ENCODE measurements at regions not wholly inside any gene's neighbourhood (a gene's known extent, or its start where the extent isn't known, plus 50 kb on each side); places are given as distances from the start of the nearest gene placed in this dataset.

- FAIRE-seq (no peak), DNase-seq (ENCODE audit: low read depth, low spot score) (no peak)
- no peaks in the 10 kb centered on the region for H3K27me3 ChIP-seq (ENCODE audit: control insufficient read depth, extremely low read depth, insufficient read depth, low read length)
- no peaks in the 10 kb centered on the region for H3K9me3 ChIP-seq (ENCODE audit: control insufficient read depth, low read depth, low read length)
- H3K36me3 ChIP-seq (ENCODE audit: control insufficient read depth in 2 of 2, extremely low read depth in 1 of 2, insufficient read depth in 2 of 2, low read length in 2 of 2) = no peaks in the 10 kb centered on the region
- H3K4me3 ChIP-seq (ENCODE audit: control insufficient read depth in 2 of 3, extremely low read depth in 1 of 3, insufficient read depth in 2 of 3, low read depth in 1 of 3, low read length in 3 of 3) = no peak overlapping the region
- H4K20me1 ChIP-seq (ENCODE audit: control insufficient read depth, extremely low read depth, insufficient read depth, low read length) = no peaks in the 10 kb centered on the region
- no peak overlapping the region for H3K27ac ChIP-seq (ENCODE audit: control insufficient read depth, insufficient read depth, low read length)
- H3K4me1 ChIP-seq (ENCODE audit: control insufficient read depth, extremely low read depth, insufficient read depth, low read length) = no peaks in the 10 kb centered on the region
- dilution Hi-C loops (cut with MboI; ENCODE audit: extremely low pct_ligation_motif_present, low sequenced_read_pairs) = no loop called here
- H3K9ac ChIP-seq (ENCODE audit: control insufficient read depth, extremely low read depth, insufficient read depth, low read length) = no peak overlapping the region
- H3K79me2 ChIP-seq (ENCODE audit: control insufficient read depth, insufficient read depth, low read length) = no peaks in the 10 kb centered on the region
- TF ChIP-seq EZH2 (IDR thresholded peaks at IDR 0.05; ENCODE audit: low read length) (no peak), CTCF (optimal IDR thresholded peaks at IDR 0.05 in 1 of 3, IDR thresholded peaks at IDR 0.05 in 1 of 3, conservative IDR thresholded peaks at IDR 0.05 in 1 of 3; ENCODE audit: extremely low read depth in 1 of 3, insufficient read depth in 2 of 3, low read length in 3 of 3) (no peak)
- H3K4me2 ChIP-seq (ENCODE audit: control insufficient read depth, extremely low read depth, insufficient read depth, low read depth, low read length) = no peak overlapping the region
- no peak overlapping the region for H2AFZ ChIP-seq (ENCODE audit: control insufficient read depth, low read length)
- H3K9me1 ChIP-seq (ENCODE audit: control insufficient read depth, extremely low read depth, insufficient read depth, low read length) = no peaks in the 10 kb centered on the region
Observed at GRCh38 chr4:12674184-12674583, 810.0 kb downstream of the RAB28 start.

GRCh38 chr4:12672303-12672702 is 811.8 kb downstream of the RAB28 start:
- dilution Hi-C loops (cut with MboI; ENCODE audit: extremely low pct_ligation_motif_present, low sequenced_read_pairs) = no loop called here
- H3K27ac ChIP-seq (ENCODE audit: control insufficient read depth, insufficient read depth, low read length) = no peak overlapping the region
- H2AFZ ChIP-seq (ENCODE audit: control insufficient read depth, low read length) = no peak overlapping the region
- DNase-seq (ENCODE audit: low read depth, low spot score) (no peak), FAIRE-seq (no peak)
- H3K79me2 ChIP-seq (ENCODE audit: control insufficient read depth, insufficient read depth, low read length) = no peaks in the 10 kb centered on the region
- H3K27me3 ChIP-seq (ENCODE audit: control insufficient read depth, extremely low read depth, insufficient read depth, low read length) = no peaks in the 10 kb centered on the region
- no peak overlapping the region for H3K4me2 ChIP-seq (ENCODE audit: control insufficient read depth, extremely low read depth, insufficient read depth, low read depth, low read length)
- H4K20me1 ChIP-seq (ENCODE audit: control insufficient read depth, extremely low read depth, insufficient read depth, low read length) = no peaks in the 10 kb centered on the region
- no peaks in the 10 kb centered on the region for H3K9me1 ChIP-seq (ENCODE audit: control insufficient read depth, extremely low read depth, insufficient read depth, low read length)
- no peaks in the 10 kb centered on the region for H3K36me3 ChIP-seq (ENCODE audit: control insufficient read depth in 2 of 2, extremely low read depth in 1 of 2, insufficient read depth in 2 of 2, low read length in 2 of 2)
- H3K9ac ChIP-seq (ENCODE audit: control insufficient read depth, extremely low read depth, insufficient read depth, low read length) = no peak overlapping the region
- H3K4me3 ChIP-seq (ENCODE audit: control insufficient read depth in 2 of 3, extremely low read depth in 1 of 3, insufficient read depth in 2 of 3, low read depth in 1 of 3, low read length in 3 of 3) = no peak overlapping the region
- H3K4me1 ChIP-seq (ENCODE audit: control insufficient read depth, extremely low read depth, insufficient read depth, low read length) = no peaks in the 10 kb centered on the region
- TF ChIP-seq EZH2 (IDR thresholded peaks at IDR 0.05; ENCODE audit: low read length) (no peak), CTCF (optimal IDR thresholded peaks at IDR 0.05 in 1 of 3, IDR thresholded peaks at IDR 0.05 in 1 of 3, conservative IDR thresholded peaks at IDR 0.05 in 1 of 3; ENCODE audit: extremely low read depth in 1 of 3, insufficient read depth in 2 of 3, low read length in 3 of 3) (no peak)
- H3K9me3 ChIP-seq (ENCODE audit: control insufficient read depth, low read depth, low read length) = no peaks in the 10 kb centered on the region

All from keratinocyte (primary cell).